ENCODE measurements at regions not wholly inside any gene's neighbourhood (a gene's known extent, or its start where the extent isn't known, plus 50 kb on each side); places are given as distances from the start of the nearest gene placed in this dataset.

DNA sequence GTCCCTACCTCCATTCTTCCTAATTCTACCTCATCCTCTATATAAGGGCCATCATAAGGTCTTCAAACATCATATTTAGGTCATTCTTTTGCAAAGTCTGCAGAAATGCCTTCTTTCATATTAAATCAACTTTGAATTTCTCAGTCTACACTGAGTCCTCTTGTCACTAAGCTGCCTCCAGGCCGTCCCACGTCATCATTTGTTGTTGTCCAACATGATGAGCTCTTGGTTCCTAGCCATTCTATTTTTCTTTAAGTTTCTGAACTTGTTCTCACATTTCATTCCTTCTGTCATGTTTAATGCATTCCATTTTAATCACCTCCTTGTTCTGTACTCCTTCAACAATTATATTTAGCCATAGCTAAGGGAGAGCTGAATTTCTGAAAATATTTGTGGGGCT lies 59.2 kb upstream of the PGR start:
- Histone ChIP-seq H3K4me1 (no peaks in the 10 kb centered on the region), H3K27me3 (no peaks in the 10 kb centered on the region), H3K9me3 (no peaks in the 10 kb centered on the region), H3K27ac (no peak overlapping the region), H3K36me3 (no peaks in the 10 kb centered on the region), H3K4me3 (no peak overlapping the region)
- DNase-seq = no peak
- ATAC-seq = no peak
- intact Hi-C loops (cut with DNase I) = no loop called here
- TF ChIP-seq, protein P1, sequence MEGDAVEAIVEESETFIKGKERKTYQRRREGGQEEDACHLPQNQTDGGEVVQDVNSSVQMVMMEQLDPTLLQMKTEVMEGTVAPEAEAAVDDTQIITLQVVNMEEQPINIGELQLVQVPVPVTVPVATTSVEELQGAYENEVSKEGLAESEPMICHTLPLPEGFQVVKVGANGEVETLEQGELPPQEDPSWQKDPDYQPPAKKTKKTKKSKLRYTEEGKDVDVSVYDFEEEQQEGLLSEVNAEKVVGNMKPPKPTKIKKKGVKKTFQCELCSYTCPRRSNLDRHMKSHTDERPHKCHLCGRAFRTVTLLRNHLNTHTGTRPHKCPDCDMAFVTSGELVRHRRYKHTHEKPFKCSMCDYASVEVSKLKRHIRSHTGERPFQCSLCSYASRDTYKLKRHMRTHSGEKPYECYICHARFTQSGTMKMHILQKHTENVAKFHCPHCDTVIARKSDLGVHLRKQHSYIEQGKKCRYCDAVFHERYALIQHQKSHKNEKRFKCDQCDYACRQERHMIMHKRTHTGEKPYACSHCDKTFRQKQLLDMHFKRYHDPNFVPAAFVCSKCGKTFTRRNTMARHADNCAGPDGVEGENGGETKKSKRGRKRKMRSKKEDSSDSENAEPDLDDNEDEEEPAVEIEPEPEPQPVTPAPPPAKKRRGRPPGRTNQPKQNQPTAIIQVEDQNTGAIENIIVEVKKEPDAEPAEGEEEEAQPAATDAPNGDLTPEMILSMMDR (IDR thresholded peaks at IDR 0.05) = no peak

DNA sequence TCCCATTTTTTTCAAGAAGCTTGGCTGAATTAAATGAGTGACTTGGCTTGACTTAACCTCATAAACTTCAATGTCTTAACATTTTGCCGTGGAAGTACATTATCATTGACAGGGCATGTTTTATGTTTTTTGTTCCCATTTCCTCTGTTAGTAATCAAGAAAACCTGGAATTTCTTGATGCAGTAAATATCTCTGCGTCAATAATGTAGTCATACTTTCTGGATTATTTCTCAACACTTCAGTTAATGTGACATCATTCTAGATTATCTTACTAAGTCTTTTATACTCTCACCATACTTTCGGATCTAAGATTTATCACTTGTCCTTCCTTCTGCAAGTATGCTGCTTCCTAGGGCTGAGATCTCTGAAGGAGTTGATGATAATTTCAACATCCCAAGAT lies 58.6 kb upstream of the PGR start:
- TF ChIP-seq, protein P1 (IDR thresholded peaks at IDR 0.05) = no peak
- Histone ChIP-seq H3K9me3 (no peaks in the 10 kb centered on the region), H3K27me3 (no peaks in the 10 kb centered on the region), H3K36me3 (no peaks in the 10 kb centered on the region), H3K27ac (no peak overlapping the region), H3K4me3 (no peak overlapping the region), H3K4me1 (no peaks in the 10 kb centered on the region)
- ATAC-seq = no peak
- intact Hi-C loops (cut with DNase I) = no loop called here
- DNase-seq = no peak

DNA sequence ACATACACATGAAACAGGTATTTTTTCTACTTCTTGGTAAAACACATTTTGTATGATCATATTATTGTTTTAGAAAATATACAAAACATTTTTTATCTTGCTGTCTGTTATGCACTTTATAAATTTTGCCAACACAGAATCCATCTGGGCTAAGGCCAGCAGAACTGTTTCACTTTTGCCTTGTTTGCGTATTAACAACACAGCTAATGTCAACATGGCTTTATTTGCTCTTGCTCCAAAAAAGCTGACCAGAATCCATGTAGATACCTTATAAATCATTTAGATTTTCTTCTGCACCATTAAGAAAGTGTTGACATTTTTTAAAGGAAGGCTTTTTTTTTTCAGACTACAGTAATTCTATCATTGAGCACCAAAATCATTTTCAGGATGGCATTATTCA lies 58.1 kb upstream of the PGR start:
- Histone ChIP-seq H3K36me3 (no peaks in the 10 kb centered on the region), H3K27me3 (no peaks in the 10 kb centered on the region), H3K4me3 (no peak overlapping the region), H3K27ac (no peak overlapping the region), H3K4me1 (no peaks in the 10 kb centered on the region), H3K9me3 (no peaks in the 10 kb centered on the region)
- TF ChIP-seq, protein P1 (IDR thresholded peaks at IDR 0.05) = no peak
- ATAC-seq = peak; percentile 36
- peak in 2 of 4 donors; percentile 18 to 42 for DNase-seq
- intact Hi-C loops (cut with DNase I) = no loop called here

DNA sequence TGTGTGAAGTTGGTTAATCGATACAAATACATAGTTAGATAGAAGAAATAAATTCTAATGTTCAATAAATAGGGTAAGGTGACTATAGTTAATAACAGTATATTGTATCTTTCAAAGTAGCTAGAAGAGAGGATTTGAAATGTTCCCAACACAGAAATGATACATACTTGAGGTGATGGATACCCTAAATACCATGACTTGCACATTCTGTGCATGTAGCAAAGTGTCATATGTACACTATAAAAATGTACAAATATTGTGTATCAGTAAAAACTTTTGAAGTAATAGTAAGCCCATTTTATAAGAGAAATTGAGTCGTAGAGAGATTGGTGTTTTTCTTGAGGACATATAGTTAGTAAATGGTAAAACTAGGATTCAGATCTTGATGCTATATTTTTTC lies 56.4 kb upstream of the PGR start:
- no peaks in the 10 kb centered on the region for H3K36me3 ChIP-seq
- no peak overlapping the region for H3K27ac ChIP-seq
- intact Hi-C loops (cut with DNase I) = no loop called here
- H3K4me3 ChIP-seq = no peak overlapping the region
- DNase-seq = no peak
- H3K27me3 ChIP-seq = no peaks in the 10 kb centered on the region
- TF ChIP-seq, protein P1 (IDR thresholded peaks at IDR 0.05) = no peak
- ATAC-seq = no peak
- no peaks in the 10 kb centered on the region for H3K9me3 ChIP-seq
- no peaks in the 10 kb centered on the region for H3K4me1 ChIP-seq

DNA sequence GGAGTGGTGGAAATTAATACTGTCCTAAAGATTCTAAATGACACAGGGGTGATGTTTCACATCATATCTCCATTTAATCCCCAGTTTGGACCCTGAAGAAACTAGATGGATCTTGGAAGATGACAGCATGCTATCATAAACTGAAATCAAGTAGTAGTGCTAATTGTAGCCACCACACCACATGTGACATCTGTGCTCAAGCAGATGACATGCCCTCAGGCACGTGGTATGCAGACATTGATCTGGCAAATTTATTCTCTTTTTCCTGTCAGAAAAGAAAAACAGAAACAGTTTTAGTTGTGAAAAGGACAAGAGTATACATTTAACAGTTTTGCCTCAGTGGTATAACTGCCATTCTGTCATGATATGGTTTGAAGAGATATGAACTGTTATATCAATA lies 52.9 kb upstream of the PGR start:
- Histone ChIP-seq H3K27me3 (no peaks in the 10 kb centered on the region), H3K4me3 (no peak overlapping the region), H3K9me3 (no peaks in the 10 kb centered on the region), H3K27ac (no peak overlapping the region), H3K4me1 (no peaks in the 10 kb centered on the region), H3K36me3 (no peaks in the 10 kb centered on the region)
- ATAC-seq (no peak), DNase-seq (no peak)
- TF ChIP-seq, protein P1 (IDR thresholded peaks at IDR 0.05) = no peak
- intact Hi-C loops (cut with DNase I) = no loop called here
